VCaP (cell line): ENCODE measurements at regions not wholly inside any gene's neighbourhood (a gene's known extent, or its start where the extent isn't known, plus 50 kb on each side); places are given as distances from the start of the nearest gene placed in this dataset.
"Not testable (repeated sequence)": the region's sequence is repeated elsewhere in the genome, so short reads cannot be mapped to it uniquely, and the experiment has no call there.

ENCODE experiments used
- H3K27ac ChIP-seq: fragments of 450-650 bp; 2 replicates; pipeline ENCODE4 v1.5.1; 2017
- TF ChIP-seq, protein P1 (sequence below): fragments of 450-650 bp; conservative IDR thresholded peaks from 2 replicates; pipeline ENCODE4 v1.5.1; 2017; ENCODE audit warnings: mild to moderate bottlenecking, moderate library complexity

DNA sequence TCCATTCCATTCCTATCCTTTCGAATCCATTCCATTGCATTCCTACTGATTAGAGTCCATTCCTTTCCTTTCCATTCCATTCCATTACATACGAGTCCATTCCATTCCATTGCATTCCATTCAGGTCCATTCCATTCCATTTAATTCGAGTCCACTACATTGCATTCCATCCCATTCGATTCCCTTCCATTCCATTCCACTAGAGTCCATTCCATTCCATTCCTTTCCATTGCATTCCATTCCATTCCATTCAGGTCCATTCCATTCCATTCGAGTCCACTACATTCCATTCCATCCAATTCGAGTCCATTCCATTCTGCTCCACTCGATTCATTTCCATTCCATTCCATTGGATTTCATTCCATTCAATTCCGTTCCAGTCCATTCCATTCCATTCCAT, 1133.6 kb downstream of the RPIA start:
- TF ChIP-seq, protein P1, sequence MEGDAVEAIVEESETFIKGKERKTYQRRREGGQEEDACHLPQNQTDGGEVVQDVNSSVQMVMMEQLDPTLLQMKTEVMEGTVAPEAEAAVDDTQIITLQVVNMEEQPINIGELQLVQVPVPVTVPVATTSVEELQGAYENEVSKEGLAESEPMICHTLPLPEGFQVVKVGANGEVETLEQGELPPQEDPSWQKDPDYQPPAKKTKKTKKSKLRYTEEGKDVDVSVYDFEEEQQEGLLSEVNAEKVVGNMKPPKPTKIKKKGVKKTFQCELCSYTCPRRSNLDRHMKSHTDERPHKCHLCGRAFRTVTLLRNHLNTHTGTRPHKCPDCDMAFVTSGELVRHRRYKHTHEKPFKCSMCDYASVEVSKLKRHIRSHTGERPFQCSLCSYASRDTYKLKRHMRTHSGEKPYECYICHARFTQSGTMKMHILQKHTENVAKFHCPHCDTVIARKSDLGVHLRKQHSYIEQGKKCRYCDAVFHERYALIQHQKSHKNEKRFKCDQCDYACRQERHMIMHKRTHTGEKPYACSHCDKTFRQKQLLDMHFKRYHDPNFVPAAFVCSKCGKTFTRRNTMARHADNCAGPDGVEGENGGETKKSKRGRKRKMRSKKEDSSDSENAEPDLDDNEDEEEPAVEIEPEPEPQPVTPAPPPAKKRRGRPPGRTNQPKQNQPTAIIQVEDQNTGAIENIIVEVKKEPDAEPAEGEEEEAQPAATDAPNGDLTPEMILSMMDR: no peak
- no peak overlapping the region for H3K27ac ChIP-seq

DNA sequence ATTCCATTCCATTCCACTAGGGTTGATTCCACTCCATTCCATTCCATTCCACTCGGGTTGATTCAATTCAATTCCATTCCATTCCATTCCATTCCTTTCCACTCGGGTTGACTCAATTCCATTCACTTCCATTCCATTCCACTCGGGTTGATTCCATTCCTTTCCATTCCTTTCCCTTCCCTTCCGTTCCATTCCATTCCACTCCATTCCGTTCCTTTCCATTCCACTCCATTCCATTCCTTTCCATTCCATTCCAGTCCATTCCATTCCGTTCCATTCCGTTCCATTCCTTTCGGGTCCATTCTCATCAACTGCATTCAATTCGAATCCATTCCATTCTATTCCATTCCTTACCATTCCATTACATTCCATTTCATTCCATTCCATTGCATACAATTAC, 1135.3 kb downstream of the RPIA start:
- not testable (repeated sequence) for H3K27ac ChIP-seq

DNA sequence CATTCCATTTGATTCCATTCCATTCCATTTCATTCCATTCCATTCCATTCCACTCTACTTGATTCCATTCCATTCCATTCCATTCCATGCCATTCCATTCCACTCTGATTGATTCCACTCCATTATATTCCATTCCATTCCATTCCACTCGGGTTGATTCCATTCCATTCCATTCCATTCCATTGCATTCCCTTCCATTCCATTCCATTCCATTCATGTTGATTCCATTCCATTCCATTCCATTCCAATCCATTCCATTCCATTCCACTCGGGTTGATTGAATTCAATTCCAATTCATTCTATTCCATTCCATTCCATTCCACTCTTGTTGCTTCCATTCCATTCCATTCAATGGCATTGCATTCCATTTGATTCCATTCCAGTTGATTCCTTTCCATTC, 1136.4 kb downstream of the RPIA start:
- H3K27ac ChIP-seq: not testable (repeated sequence)

GRCh38 chr2:89828416-89828815, 1136.9 kb downstream of the RPIA start:
- not testable (repeated sequence) for H3K27ac ChIP-seq

- not testable (repeated sequence) for H3K27ac ChIP-seq
Observed at GRCh38 chr2:89828961-89829631, 1137.6 kb downstream of the RPIA start.

DNA sequence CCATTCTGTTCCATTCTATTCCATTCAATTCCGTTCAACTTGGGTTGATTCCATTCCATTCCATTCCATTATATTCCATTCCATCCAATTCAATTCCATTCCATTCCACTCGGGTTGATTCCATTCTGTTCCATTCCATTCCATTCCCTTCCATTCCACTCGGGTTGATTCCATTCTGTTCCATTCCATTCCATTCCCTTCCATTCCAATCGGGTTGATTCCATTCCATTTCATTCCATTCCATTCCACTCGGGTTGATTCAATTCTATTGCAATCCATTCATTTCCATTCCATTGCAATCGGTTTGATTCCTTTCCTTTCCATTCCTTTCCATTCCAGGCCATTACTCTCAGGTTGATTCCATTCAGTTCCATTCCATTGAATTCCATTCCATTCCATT, 1138.4 kb downstream of the RPIA start:
- no peak overlapping the region for H3K27ac ChIP-seq
- TF ChIP-seq, protein P1: no peak

DNA sequence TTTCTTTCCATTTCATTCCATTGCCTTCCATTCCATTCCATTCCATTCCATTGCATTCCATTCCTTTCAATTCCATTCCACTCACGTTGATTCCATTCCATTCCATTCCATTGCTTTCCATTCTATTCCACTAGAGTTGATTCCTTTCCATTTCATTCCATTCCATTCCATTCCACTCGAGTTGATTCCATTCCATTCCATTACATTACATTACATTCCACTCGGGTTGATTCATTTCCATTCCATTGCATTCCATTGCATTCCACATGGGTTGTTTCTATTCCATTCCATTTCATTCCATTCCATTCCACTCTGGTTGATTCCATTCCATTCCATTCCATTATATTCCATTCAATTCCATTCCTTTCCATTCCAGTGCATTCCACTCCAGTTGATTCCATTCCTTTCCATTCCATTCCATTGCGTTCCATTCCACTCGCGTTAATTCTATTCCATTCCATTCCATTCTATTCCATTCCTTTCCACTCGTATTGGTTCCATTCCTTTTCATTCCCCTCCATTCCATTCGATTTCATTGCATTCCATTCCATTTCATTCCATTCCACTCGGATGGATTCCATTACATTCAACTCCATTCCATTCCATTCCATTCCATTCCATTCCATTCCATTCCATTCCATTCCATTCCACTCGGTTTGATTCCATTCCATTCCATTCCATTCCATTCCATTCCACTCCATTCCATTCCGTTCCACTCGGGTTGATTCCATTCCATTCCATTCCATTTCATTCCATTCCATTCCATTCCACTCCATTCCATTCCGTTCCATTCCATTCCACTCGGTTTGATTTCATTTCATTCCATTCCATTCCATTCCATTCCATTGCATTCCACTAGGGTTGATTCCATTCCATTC, 1139.1 kb downstream of the RPIA start:
- not testable (repeated sequence) for H3K27ac ChIP-seq

GRCh38 chr2:89831641-89832498, 1140.4 kb downstream of the RPIA start:
- no peak overlapping the region for H3K27ac ChIP-seq
- TF ChIP-seq, protein P1: no peak

GRCh38 chr2:89833116-89833779, 1141.8 kb downstream of the RPIA start:
- TF ChIP-seq, protein P1: no peak
- no peak overlapping the region for H3K27ac ChIP-seq

GRCh38 chr2:89833780-89834117, 1142.3 kb downstream of the RPIA start:
- TF ChIP-seq, protein P1: no peak

More at GRCh38 chr2:89833780-89834117, 1142.3 kb downstream of the RPIA start:
- no peak overlapping the region for H3K27ac ChIP-seq
